D721Med (cell line): ENCODE measurements at regions not wholly inside any gene's neighbourhood (a gene's known extent, or its start where the extent isn't known, plus 50 kb on each side); places are given as distances from the start of the nearest gene placed in this dataset.

Experiments used
- DNase-seq: peaks from one replicate; pipeline ENCODE4 v3.0.0; 2011; ENCODE audit warnings: low spot score; ENCODE audit not compliant: insufficient read length
- FAIRE-seq: peaks from 2 replicates; lab custom pipeline; 2011; peaks lifted over from hg19 to GRCh38; lab: Jason Lieb, UNC
- TF ChIP-seq, protein P1 (sequence below): IDR thresholded peaks from 2 replicates; pipeline ENCODE4 v1.5.1; 2012; ENCODE audit warnings: mild to moderate bottlenecking, control low read depth; ENCODE audit not compliant: insufficient read depth; ENCODE audit errors: missing control alignments

- FAIRE-seq (no peak), DNase-seq (no peak)
- TF ChIP-seq, protein P1, sequence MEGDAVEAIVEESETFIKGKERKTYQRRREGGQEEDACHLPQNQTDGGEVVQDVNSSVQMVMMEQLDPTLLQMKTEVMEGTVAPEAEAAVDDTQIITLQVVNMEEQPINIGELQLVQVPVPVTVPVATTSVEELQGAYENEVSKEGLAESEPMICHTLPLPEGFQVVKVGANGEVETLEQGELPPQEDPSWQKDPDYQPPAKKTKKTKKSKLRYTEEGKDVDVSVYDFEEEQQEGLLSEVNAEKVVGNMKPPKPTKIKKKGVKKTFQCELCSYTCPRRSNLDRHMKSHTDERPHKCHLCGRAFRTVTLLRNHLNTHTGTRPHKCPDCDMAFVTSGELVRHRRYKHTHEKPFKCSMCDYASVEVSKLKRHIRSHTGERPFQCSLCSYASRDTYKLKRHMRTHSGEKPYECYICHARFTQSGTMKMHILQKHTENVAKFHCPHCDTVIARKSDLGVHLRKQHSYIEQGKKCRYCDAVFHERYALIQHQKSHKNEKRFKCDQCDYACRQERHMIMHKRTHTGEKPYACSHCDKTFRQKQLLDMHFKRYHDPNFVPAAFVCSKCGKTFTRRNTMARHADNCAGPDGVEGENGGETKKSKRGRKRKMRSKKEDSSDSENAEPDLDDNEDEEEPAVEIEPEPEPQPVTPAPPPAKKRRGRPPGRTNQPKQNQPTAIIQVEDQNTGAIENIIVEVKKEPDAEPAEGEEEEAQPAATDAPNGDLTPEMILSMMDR, result no peak
Observed at GRCh38 chr2:150883613-150883895, 378.1 kb downstream of the RBM43 start.

- no peak for FAIRE-seq
- TF ChIP-seq, protein P1, result no peak
Observed at GRCh38 chr2:150882751-150883612, 378.7 kb downstream of the RBM43 start.

DNA sequence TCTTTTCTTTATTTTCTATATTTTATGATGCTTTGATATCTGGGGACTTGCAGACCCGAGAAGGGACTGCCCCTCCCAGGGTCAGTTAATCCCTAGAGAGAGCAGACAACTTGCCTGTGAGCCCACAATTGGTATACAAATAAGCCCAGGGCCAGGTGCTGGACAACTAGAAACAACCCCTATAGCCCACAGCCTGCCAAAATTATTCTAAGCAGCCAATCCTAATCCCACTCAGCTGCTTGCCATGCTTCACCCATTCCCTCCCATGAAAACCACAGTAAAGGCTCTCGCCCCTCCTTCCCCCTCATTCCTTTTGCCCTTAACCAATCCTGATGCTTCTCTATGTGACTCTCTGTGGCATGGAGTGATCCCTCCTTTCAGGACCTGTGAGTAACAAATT, 380.7 kb downstream of the RBM43 start:
- FAIRE-seq (no peak), DNase-seq (no peak)

More at GRCh38 chr2:150882751-150883612, 378.7 kb downstream of the RBM43 start:
- no peak for DNase-seq

GRCh38 chr2:150878356-150878755, 383.3 kb downstream of the RBM43 start:
- DNase-seq, result no peak

More for the DNA sequence above, 380.7 kb downstream of the RBM43 start:
- TF ChIP-seq, protein P1, result no peak

DNA sequence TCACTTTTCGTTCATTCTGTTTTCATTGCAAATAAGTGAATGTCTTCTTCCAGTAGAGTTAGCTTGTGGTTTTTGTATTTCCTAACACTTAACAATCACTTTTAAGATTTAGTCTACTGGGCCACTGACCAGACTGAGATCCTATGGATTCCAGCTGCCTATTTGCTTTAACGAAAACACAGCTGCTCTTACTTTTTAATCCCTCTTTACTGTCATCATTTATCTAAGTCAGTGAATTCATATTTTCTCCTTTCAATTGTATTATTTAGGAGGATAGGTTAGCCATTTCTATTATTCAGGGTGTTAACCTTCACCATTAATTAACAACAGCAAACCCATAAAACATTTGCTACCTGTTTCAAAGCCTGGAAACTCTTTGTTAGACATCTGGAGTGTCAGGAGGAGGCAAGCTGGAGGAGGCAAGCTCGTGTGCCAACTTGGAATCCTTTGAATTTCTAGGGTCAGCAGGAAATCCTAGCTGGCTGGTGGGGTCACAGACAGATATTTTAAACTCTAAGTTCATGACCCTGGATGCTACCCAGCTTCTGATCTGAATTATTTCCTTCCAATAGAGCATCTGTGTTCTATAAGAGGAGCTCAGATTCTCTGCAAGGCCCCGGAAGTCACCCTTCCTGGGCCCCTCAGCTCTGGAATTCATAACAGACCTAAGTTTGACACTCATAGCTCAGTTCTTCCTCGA, 385.3 kb downstream of the RBM43 start:
- FAIRE-seq (no peak), DNase-seq (no peak)
- TF ChIP-seq, protein P1, result no peak

More at GRCh38 chr2:150878356-150878755, 383.3 kb downstream of the RBM43 start:
- no peak for FAIRE-seq
- TF ChIP-seq, protein P1, result no peak

DNA sequence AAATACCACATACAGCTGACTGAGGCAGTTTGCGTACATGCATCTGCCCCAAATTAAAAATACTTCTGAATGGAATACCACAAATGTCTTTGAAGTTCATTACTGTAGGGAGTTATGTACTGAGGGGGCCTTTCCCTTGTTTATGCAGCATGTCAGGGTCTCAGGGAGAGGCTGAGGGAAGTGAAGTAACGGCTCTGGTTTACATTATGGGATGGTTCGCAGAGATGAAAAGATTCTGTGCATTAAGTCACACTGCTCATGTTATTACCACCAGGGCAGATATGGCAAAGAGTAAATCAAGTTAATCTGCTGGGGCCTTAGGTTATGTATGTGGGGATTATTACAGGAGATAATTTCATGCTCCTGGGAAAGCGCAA, 385.9 kb upstream of the RND3 start:
- TF ChIP-seq, protein P1, result no peak
- no peak for FAIRE-seq
- no peak for DNase-seq
